ENCODE measurements at regions not wholly inside any gene's neighbourhood (a gene's known extent, or its start where the extent isn't known, plus 50 kb on each side); places are given as distances from the start of the nearest gene placed in this dataset.
"Not testable (repeated sequence)": the region's sequence is repeated elsewhere in the genome, so short reads cannot be mapped to it uniquely, and the experiment has no call there.

DNA sequence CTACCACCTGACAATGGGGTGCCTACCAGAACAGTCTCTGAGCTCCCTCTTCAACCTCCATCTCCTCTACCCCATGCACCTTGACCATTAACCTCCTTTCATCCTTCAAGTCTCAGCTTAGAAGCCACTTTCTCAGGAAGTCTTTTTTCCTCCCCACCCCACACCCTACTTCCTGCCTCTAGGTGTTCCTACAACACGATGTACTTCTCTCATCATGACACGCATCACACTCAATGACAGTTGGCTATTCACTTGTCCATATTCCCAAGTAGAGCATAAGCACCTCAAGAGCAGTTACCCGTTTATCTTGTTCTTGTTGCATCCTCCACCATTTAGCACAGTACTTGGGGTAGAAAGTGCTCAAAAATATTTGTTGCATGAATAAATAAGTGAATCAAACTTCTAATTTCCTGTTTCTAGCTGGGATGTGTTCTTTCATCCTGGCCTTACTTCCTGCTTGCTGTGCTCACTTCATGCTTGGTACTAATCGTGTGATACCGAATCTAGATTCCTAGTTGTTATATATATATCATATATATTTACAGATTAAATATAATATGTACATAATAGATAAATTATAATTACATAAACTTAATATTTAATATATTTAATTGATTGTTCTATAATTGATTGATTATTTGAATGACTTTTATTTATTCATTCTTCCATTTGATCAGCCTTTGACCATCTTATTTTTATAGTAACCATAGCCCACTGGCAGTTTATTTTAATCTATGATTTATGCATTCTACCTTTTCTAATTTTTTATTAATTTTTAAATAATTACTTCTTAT is 177.5 kb upstream of the TMEM45B start:
- Histone ChIP-seq H3K36me3 (ENCODE audit: control insufficient read depth, insufficient read depth, low read length) (no peaks in the 10 kb centered on the region), H3K27me3 (ENCODE audit: control insufficient read depth, insufficient read depth, low read length) (no peaks in the 10 kb centered on the region), H3K4me3 (ENCODE audit: low read depth, low read length) (no peak overlapping the region), H3K4me1 (ENCODE audit: control insufficient read depth, insufficient read depth, low read length) (no peaks in the 10 kb centered on the region), H3K9ac (ENCODE audit: low read depth, low read length) (no peak overlapping the region), H3K9me3 (ENCODE audit: control insufficient read depth, insufficient read depth, low read length) (no peaks in the 10 kb centered on the region), H3K27ac (ENCODE audit: low read depth, low read length) (no peak overlapping the region)

DNA sequence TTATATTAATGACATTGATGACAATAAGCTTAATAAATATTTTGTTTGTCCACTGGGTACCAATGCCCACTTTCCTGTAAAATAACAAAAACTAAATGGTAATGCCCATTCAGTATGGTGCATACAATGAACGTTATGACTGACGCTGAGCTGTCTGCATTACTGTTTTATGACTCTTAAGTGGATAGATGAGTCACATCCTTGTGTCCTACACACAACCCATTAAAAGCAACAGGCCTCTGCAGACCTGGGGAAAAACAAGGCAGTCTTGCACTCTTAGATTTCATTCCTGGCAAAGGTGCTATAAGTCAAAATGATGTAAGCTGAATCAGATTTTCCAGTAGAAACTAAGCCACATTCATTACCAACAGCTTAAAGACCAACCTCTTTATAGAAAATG is 176.3 kb upstream of the TMEM45B start:
- no peak overlapping the region for H3K27ac ChIP-seq (ENCODE audit: low read depth, low read length)
- H3K36me3 ChIP-seq (ENCODE audit: control insufficient read depth, insufficient read depth, low read length) = no peaks in the 10 kb centered on the region
- H3K4me3 ChIP-seq (ENCODE audit: low read depth, low read length) = no peak overlapping the region
- H3K9me3 ChIP-seq (ENCODE audit: control insufficient read depth, insufficient read depth, low read length) = no peaks in the 10 kb centered on the region
- H3K9ac ChIP-seq (ENCODE audit: low read depth, low read length) = no peak overlapping the region
- no peaks in the 10 kb centered on the region for H3K4me1 ChIP-seq (ENCODE audit: control insufficient read depth, insufficient read depth, low read length)
- H3K27me3 ChIP-seq (ENCODE audit: control insufficient read depth, insufficient read depth, low read length) = no peaks in the 10 kb centered on the region

DNA sequence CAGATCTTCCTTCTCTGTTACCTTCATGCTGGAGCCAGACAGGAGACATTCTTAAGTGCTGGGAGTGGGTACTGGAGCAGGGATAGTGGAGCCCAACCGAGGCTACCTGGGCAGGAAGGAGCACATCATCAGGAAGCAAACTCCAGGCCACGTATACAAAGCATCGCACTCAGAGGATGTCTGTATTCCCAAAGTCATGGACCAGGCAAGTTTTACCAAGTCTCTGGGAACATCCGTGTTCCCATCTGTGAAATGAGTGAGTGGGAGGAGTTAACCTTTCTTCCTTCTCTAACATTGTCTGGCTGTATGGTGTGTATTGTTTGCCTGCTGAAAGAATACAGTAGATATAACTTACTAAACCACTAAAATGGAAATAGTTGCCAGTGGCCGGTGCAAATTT is 175.0 kb upstream of the TMEM45B start:
- H3K27me3 ChIP-seq (ENCODE audit: control insufficient read depth, insufficient read depth, low read length) = no peaks in the 10 kb centered on the region
- H3K36me3 ChIP-seq (ENCODE audit: control insufficient read depth, insufficient read depth, low read length) = no peaks in the 10 kb centered on the region
- no peaks in the 10 kb centered on the region for H3K9me3 ChIP-seq (ENCODE audit: control insufficient read depth, insufficient read depth, low read length)
- no peak overlapping the region for H3K9ac ChIP-seq (ENCODE audit: low read depth, low read length)
- no peaks in the 10 kb centered on the region for H3K4me1 ChIP-seq (ENCODE audit: control insufficient read depth, insufficient read depth, low read length)
- H3K4me3 ChIP-seq (ENCODE audit: low read depth, low read length) = no peak overlapping the region
- H3K27ac ChIP-seq (ENCODE audit: low read depth, low read length) = no peak overlapping the region

DNA sequence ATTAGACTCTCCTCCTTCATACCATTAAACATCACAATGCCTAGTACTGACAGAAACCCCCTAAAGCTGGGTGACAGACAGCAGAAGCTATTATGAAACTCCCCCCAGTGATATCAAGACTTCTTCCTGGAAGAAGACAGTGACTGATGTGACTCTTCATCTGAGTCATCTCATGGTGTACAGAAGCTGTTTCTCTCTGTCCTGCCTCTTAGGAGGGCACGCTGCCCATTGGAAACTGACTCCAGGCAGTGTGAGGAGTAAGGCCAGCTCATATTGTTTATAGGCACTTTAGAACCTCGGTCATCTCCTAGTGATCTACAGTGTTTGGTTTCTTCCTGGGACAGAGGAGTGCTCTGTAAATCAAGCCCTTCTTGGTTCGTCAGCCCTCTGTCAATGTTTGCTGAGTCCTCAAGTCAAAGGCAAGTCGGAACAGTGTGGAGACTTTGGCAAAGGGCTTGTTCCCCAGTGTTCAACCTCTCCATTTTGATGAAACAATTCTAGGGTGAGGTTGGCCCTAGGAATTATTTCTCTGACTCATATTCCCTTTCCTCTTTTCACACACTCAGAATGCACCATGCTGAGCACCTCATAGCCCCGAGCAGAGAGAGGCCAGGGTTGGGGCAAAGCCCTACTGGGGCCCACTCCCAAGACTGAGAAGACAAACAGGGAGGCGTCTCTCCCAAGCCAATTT is 172.5 kb upstream of the TMEM45B start:
- Histone ChIP-seq H3K36me3 (ENCODE audit: control insufficient read depth, insufficient read depth, low read length) (no peaks in the 10 kb centered on the region), H3K27me3 (ENCODE audit: control insufficient read depth, insufficient read depth, low read length) (no peaks in the 10 kb centered on the region), H3K4me1 (ENCODE audit: control insufficient read depth, insufficient read depth, low read length) (no peaks in the 10 kb centered on the region), H3K9me3 (ENCODE audit: control insufficient read depth, insufficient read depth, low read length) (no peaks in the 10 kb centered on the region), H3K9ac (ENCODE audit: low read depth, low read length) (no peak overlapping the region), H3K4me3 (ENCODE audit: low read depth, low read length) (no peak overlapping the region), H3K27ac (ENCODE audit: low read depth, low read length) (no peak overlapping the region)

DNA sequence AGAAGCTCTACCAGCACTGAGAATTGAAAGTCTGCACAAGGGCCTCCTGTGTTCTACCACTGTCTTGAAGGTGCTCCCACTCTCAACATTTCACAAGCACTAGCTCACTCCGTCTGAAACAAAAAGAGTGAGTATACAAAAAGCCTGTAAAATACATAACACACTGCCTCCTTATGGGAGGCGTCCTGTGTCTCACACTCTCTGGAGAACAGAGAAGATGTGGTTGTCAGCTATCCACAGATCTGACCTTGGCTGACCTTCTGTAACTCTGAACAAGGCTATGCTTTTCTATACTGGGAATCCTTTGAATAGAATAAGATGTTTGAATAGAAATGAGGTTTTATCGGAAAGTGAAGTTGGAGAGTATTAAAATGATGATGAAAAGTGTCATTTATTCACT is 171.3 kb upstream of the TMEM45B start:
- Histone ChIP-seq H3K36me3 (ENCODE audit: control insufficient read depth, insufficient read depth, low read length) (no peaks in the 10 kb centered on the region), H3K4me1 (ENCODE audit: control insufficient read depth, insufficient read depth, low read length) (no peaks in the 10 kb centered on the region), H3K27ac (ENCODE audit: low read depth, low read length) (no peak overlapping the region), H3K9me3 (ENCODE audit: control insufficient read depth, insufficient read depth, low read length) (no peaks in the 10 kb centered on the region), H3K4me3 (ENCODE audit: low read depth, low read length) (no peak overlapping the region), H3K9ac (ENCODE audit: low read depth, low read length) (no peak overlapping the region), H3K27me3 (ENCODE audit: control insufficient read depth, insufficient read depth, low read length) (no peaks in the 10 kb centered on the region)

DNA sequence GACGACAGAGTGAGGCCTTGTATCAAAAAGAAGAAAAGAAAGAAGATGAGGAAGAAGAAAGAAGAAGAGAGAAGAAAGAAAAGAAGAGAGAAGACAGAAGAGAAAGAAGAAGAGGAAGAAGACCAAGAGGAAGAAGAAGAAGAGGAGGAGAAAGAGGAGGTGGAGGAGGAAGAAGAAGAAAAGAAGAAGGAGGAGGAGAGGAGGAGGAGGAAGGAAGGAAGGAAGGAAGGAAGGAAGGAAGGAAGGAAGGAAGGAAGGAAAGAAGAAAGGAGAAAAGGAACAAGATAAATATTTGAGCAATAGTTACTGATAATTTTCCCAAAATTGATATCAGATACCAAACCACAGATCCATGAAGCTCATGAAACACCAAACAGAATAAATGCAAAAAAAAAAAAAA is 169.7 kb upstream of the TMEM45B start:
- H3K4me1 ChIP-seq (ENCODE audit: control insufficient read depth, insufficient read depth, low read length) = no peaks in the 10 kb centered on the region

DNA sequence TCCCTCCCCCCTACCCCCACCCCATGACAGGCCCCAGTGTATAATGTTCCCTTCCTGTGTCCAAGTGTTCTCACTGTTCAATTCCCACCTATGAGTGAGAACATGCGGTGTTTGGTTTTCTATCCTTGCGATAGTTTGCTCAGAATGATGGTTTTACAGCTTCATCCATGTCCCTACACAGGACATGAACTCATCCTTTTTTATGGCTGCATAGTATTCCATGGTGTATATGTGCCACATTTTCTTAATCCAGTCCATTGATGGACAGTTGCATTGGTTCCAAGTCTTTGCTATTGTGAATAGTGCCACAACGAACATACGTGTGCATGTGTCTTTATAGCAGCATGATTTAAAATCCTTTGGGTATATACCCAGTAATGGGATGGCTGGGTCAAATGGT is 165.6 kb upstream of the TMEM45B start:
- not testable (repeated sequence) for H3K9ac ChIP-seq (ENCODE audit: low read depth, low read length); H3K4me3 ChIP-seq (ENCODE audit: low read depth, low read length); H3K4me1 ChIP-seq (ENCODE audit: control insufficient read depth, insufficient read depth, low read length); H3K9me3 ChIP-seq (ENCODE audit: control insufficient read depth, insufficient read depth, low read length); H3K27ac ChIP-seq (ENCODE audit: low read depth, low read length); H3K36me3 ChIP-seq (ENCODE audit: control insufficient read depth, insufficient read depth, low read length); H3K27me3 ChIP-seq (ENCODE audit: control insufficient read depth, insufficient read depth, low read length)

More for the DNA sequence above, 169.7 kb upstream of the TMEM45B start:
- Histone ChIP-seq H3K27me3 (ENCODE audit: control insufficient read depth, insufficient read depth, low read length) (no peaks in the 10 kb centered on the region), H3K9me3 (ENCODE audit: control insufficient read depth, insufficient read depth, low read length) (no peaks in the 10 kb centered on the region), H3K9ac (ENCODE audit: low read depth, low read length) (no peak overlapping the region), H3K36me3 (ENCODE audit: control insufficient read depth, insufficient read depth, low read length) (no peaks in the 10 kb centered on the region), H3K4me3 (ENCODE audit: low read depth, low read length) (no peak overlapping the region), H3K27ac (ENCODE audit: low read depth, low read length) (no peak overlapping the region)

DNA sequence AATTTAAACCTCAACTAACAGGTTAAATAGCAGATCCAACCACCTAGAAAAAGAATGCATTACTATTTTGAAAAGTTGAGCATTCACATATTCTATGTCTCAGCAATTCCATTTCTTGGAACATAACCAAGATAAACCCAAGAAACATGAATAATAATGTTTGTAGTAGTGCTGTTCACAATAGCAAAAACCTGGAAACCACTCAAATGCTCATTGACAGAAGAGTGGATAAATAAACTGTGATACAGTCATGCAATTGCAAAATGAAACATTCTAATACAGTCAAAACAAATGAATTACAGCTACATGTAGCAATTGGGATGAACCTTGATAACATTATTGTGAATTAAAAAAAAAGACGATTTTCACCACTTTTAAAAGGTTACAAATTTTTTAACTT is 162.8 kb upstream of the TMEM45B start:
- no peak overlapping the region for H3K27ac ChIP-seq (ENCODE audit: low read depth, low read length)
- no peak overlapping the region for H3K4me3 ChIP-seq (ENCODE audit: low read depth, low read length)
- H3K27me3 ChIP-seq (ENCODE audit: control insufficient read depth, insufficient read depth, low read length) = no peaks in the 10 kb centered on the region
- no peaks in the 10 kb centered on the region for H3K36me3 ChIP-seq (ENCODE audit: control insufficient read depth, insufficient read depth, low read length)
- no peaks in the 10 kb centered on the region for H3K9me3 ChIP-seq (ENCODE audit: control insufficient read depth, insufficient read depth, low read length)
- H3K9ac ChIP-seq (ENCODE audit: low read depth, low read length) = no peak overlapping the region
- peaks cover 1% of the 10 kb centered on the region for H3K4me1 ChIP-seq (ENCODE audit: control insufficient read depth, insufficient read depth, low read length)

DNA sequence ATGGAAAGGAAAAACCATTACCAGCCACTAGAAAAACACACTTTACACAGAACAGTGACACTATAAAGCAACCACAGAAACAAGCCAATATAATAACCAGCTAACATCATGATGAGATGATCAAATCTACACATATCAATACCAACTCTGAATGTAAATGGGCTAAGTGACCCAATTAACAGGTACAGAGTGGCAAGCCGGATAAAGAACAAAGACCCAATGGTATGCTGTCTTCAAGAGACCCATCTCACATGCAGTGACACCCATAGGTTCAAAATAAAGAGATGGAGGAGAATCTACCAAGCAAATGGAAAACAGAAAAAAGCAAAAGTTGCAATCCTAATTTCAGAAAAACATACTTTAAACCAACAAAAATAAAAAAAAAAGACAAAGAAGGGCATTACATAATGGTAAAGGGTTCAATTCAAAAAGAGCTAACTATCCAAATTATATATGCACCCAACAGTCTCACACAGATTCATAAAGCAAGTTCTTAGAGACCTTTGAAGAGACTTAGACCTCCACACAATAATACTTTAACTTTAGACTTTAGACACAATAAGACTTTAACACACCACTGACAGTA is 160.3 kb upstream of the TMEM45B start:
- no peak overlapping the region for H3K9ac ChIP-seq (ENCODE audit: low read depth, low read length)
- no peak overlapping the region for H3K4me3 ChIP-seq (ENCODE audit: low read depth, low read length)
- no peaks in the 10 kb centered on the region for H3K9me3 ChIP-seq (ENCODE audit: control insufficient read depth, insufficient read depth, low read length)
- peaks cover 8% of the 10 kb centered on the region for H3K4me1 ChIP-seq (ENCODE audit: control insufficient read depth, insufficient read depth, low read length)
- H3K27ac ChIP-seq (ENCODE audit: low read depth, low read length) = no peak overlapping the region
- H3K27me3 ChIP-seq (ENCODE audit: control insufficient read depth, insufficient read depth, low read length) = no peaks in the 10 kb centered on the region
- H3K36me3 ChIP-seq (ENCODE audit: control insufficient read depth, insufficient read depth, low read length) = no peaks in the 10 kb centered on the region

DNA sequence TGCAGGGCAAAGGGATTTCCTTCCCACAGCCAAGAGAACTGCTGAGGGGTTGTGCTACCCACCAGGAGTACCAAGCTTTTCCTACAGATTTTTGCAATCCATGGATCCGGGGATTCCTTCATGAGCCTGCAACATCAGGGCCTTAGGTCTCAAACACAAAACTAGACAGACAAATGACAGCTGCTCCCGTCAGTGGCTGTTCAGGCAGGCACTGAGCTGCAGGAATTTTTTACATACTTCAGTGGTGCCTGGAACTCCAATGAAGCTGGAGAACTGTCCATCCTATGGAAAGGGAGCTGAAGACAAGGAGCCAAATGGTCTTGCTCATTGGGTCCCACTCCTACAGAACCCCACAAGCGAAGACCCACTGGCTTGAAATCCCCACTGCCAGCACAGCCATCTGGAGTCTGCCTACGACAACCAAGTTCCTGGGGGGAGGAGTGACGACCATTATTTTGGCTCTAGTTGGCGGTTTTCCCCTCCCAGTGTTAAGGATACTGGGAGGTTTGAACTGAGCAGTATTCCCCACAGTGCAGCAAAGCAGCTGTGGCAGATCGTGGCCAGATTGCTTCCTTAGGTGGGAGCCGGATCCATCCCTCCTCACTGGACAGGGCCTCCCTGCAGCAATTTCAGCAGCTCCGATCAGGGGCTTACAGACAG is 157.7 kb upstream of the TMEM45B start:
- H3K9me3 ChIP-seq (ENCODE audit: control insufficient read depth, insufficient read depth, low read length) = no peaks in the 10 kb centered on the region
- no peaks in the 10 kb centered on the region for H3K27me3 ChIP-seq (ENCODE audit: control insufficient read depth, insufficient read depth, low read length)
- H3K4me3 ChIP-seq (ENCODE audit: low read depth, low read length) = no peak overlapping the region
- H3K9ac ChIP-seq (ENCODE audit: low read depth, low read length) = no peak overlapping the region
- no peaks in the 10 kb centered on the region for H3K36me3 ChIP-seq (ENCODE audit: control insufficient read depth, insufficient read depth, low read length)
- H3K27ac ChIP-seq (ENCODE audit: low read depth, low read length) = no peak overlapping the region
- H3K4me1 ChIP-seq (ENCODE audit: control insufficient read depth, insufficient read depth, low read length) = peaks cover 8% of the 10 kb centered on the region

DNA sequence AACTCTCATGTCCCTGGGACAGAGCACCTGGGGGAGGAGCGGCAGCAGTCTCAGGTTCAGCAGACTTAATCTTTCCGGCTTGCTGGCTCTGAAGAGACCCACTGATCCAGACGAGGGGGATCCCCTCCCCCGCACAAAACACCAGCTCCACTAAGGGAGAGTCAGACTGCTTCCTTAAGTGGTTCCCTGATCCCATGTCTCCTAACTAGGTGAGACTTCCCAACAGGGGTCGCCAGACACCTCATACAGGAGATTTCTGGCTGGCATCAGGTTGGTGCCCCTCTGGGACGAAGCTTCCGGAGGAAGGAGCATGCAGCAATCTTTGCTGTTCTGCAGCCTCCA is 157.2 kb upstream of the TMEM45B start:
- no peaks in the 10 kb centered on the region for H3K36me3 ChIP-seq (ENCODE audit: control insufficient read depth, insufficient read depth, low read length)
- no peak overlapping the region for H3K27ac ChIP-seq (ENCODE audit: low read depth, low read length)
- peaks cover 8% of the 10 kb centered on the region for H3K4me1 ChIP-seq (ENCODE audit: control insufficient read depth, insufficient read depth, low read length)
- no peak overlapping the region for H3K4me3 ChIP-seq (ENCODE audit: low read depth, low read length)
- H3K9me3 ChIP-seq (ENCODE audit: control insufficient read depth, insufficient read depth, low read length) = no peaks in the 10 kb centered on the region
- H3K27me3 ChIP-seq (ENCODE audit: control insufficient read depth, insufficient read depth, low read length) = no peaks in the 10 kb centered on the region
- no peak overlapping the region for H3K9ac ChIP-seq (ENCODE audit: low read depth, low read length)

All from HUES48 (cell line).